ENCODE measurements at regions not wholly inside any gene's neighbourhood (a gene's known extent, or its start where the extent isn't known, plus 50 kb on each side); places are given as distances from the start of the nearest gene placed in this dataset.

- TF ChIP-seq POLR2AphosphoS5 (IDR thresholded peaks at IDR 0.05; ENCODE audit: insufficient read depth in 1 of 2, low read depth in 1 of 2) (no peak), CTCF (IDR thresholded peaks at IDR 0.05) (no peak), POLR2A (IDR thresholded peaks at IDR 0.05) (no peak)
Measured at GRCh38 chr7:46559194-46559832, 638.2 kb upstream of the IGFBP3 start.
